ENCODE measurements at regions not wholly inside any gene's neighbourhood (a gene's known extent, or its start where the extent isn't known, plus 50 kb on each side); places are given as distances from the start of the nearest gene placed in this dataset.

DNA sequence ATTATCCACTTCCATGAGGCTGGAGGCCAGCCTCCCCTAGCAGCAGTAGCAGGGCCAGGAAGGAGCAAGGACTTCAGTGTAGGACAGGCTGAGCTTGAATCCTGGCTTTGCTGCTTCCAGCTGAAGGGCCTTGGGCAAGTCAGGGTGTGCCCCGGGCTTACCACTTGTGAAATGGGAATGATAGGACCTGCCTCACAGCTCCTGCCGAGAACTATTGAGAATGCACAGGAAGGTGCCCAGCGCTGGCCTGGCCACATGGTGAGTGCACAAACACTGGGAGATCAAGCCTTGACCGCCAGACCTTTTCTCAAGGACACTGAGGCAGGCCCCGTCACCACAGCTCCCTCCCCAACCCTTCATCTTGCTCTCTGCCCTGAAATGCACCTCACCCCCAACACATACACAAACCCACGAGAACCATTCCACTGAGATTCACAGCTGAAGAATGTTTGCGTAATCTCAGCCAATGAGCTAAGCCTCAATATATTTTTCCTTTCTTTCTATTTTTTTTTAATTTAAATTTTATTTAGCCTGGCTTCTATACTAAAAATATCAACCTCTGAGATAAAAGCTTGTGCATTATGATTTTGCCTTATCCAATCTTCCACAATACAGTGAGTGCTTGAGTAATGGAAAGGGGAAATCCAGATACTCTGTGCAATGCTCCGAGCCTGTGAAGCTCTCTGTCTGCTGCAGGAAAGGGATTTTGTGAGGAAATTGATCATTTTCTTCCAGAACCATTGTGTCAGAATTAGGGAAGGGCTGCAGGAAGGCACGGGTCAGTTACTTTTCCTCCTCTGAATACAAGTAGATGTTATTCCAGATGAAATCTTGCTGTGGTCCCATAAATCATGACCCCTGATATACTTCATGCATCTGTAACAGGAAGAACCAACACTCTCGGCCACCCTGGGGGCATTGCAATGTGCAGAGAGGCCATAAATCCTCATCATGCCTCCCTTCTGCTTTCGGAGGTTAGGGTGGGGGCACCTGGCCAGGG is 193.9 kb downstream of the TLE3 start:
- Histone ChIP-seq H3K4me1 (ENCODE audit: control insufficient read depth, insufficient read depth, low read length) (no peaks in the 10 kb centered on the region), H3K36me3 (ENCODE audit: control insufficient read depth, insufficient read depth, low read length) (no peaks in the 10 kb centered on the region), H3K27ac (ENCODE audit: low read length) (no peak overlapping the region), H3K27me3 (ENCODE audit: control insufficient read depth, insufficient read depth, low read length) (no peaks in the 10 kb centered on the region), H3K9me3 (ENCODE audit: control insufficient read depth, insufficient read depth, low read depth, low read length) (no peaks in the 10 kb centered on the region), H3K4me3 (ENCODE audit: low read depth in 2 of 2, low read length in 2 of 2) (no peak overlapping the region)
- TF ChIP-seq POLR2AphosphoS5 (IDR thresholded peaks at IDR 0.05; ENCODE audit: low read depth, low read length) (no peak), SIN3A (IDR thresholded peaks at IDR 0.05; ENCODE audit: borderline replicate concordance, insufficient read depth, low read depth, low read length) (no peak), TCF7L2 (IDR thresholded peaks at IDR 0.05; ENCODE audit: low read depth, low read length) (no peak)
- TF ChIP-seq, protein P1, sequence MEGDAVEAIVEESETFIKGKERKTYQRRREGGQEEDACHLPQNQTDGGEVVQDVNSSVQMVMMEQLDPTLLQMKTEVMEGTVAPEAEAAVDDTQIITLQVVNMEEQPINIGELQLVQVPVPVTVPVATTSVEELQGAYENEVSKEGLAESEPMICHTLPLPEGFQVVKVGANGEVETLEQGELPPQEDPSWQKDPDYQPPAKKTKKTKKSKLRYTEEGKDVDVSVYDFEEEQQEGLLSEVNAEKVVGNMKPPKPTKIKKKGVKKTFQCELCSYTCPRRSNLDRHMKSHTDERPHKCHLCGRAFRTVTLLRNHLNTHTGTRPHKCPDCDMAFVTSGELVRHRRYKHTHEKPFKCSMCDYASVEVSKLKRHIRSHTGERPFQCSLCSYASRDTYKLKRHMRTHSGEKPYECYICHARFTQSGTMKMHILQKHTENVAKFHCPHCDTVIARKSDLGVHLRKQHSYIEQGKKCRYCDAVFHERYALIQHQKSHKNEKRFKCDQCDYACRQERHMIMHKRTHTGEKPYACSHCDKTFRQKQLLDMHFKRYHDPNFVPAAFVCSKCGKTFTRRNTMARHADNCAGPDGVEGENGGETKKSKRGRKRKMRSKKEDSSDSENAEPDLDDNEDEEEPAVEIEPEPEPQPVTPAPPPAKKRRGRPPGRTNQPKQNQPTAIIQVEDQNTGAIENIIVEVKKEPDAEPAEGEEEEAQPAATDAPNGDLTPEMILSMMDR (IDR thresholded peaks at IDR 0.05) = no peak
- TF ChIP-seq, protein P2, sequence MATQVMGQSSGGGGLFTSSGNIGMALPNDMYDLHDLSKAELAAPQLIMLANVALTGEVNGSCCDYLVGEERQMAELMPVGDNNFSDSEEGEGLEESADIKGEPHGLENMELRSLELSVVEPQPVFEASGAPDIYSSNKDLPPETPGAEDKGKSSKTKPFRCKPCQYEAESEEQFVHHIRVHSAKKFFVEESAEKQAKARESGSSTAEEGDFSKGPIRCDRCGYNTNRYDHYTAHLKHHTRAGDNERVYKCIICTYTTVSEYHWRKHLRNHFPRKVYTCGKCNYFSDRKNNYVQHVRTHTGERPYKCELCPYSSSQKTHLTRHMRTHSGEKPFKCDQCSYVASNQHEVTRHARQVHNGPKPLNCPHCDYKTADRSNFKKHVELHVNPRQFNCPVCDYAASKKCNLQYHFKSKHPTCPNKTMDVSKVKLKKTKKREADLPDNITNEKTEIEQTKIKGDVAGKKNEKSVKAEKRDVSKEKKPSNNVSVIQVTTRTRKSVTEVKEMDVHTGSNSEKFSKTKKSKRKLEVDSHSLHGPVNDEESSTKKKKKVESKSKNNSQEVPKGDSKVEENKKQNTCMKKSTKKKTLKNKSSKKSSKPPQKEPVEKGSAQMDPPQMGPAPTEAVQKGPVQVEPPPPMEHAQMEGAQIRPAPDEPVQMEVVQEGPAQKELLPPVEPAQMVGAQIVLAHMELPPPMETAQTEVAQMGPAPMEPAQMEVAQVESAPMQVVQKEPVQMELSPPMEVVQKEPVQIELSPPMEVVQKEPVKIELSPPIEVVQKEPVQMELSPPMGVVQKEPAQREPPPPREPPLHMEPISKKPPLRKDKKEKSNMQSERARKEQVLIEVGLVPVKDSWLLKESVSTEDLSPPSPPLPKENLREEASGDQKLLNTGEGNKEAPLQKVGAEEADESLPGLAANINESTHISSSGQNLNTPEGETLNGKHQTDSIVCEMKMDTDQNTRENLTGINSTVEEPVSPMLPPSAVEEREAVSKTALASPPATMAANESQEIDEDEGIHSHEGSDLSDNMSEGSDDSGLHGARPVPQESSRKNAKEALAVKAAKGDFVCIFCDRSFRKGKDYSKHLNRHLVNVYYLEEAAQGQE (IDR thresholded peaks at IDR 0.05; ENCODE audit: insufficient read depth in 1 of 2, low read depth in 2 of 2, low read length in 1 of 2) = no peak
- ATAC-seq = 0 out of 2 replicates have a peak, but pooled peaks have one; percentile 27
- intact Hi-C loops (cut with micrococcal nuclease; ENCODE audit: unreplicated experiment) = no loop called here
- in situ Hi-C loops (cut with HindIII; ENCODE audit: low pct_unique_long_range_greater_than_20kb, low sequenced_read_pairs) = no loop called here
- ChIA-PET CTCF (no interaction called here), POLR2A (no interaction called here)
- DNase-seq (ENCODE audit: low read depth, low spot score) = no peak
- BruUV-seq (replicated peaks) = no TSS peak

DNA sequence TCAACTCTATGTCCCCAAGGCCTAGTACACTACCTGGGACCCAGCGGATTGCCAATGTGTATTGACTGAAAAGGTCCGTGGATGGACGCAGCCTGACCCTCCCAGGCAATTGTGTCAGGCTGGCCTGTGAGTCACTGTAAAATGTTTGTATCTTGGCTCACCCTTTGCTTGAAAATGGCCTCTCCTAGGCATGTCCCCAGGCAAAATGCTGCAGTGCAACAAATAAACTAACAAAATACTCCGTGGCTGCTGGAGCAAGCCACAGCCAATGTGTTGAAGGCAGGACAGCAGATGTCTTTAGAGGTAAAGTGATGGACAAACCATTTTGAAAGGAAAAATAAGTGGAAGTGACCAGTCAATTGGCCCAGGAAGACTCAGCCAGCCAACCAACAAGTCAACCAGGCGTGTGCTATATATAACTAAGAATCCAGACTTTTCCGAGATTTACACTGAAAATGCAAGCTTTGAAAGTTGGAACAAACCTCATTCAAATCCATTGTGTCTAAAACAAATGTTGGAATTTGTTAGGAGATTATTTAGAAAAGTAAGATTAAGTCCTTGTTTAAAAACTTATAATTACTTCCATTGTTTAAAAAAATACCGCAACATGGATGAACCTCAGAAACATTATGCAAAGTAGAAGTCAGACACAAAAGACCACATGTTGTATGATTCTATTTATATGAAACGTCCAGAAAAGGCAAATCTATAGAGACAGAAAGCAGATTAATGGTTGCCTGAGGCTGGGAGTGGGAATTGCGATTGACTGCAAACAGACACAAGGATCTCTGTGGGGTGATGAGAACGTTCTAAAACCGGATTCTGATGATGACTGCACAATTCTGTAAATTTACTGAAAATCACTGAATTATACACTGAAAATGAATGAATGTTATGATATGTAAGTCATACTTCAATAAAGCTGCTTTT is 191.2 kb downstream of the TLE3 start:
- no TSS peak for BruUV-seq (replicated peaks)
- in situ Hi-C loops (cut with HindIII; ENCODE audit: low pct_unique_long_range_greater_than_20kb, low sequenced_read_pairs) = no loop called here
- intact Hi-C loops (cut with micrococcal nuclease; ENCODE audit: unreplicated experiment) = no loop called here
- Histone ChIP-seq H3K9me3 (ENCODE audit: control insufficient read depth, insufficient read depth, low read depth, low read length) (no peaks in the 10 kb centered on the region), H3K36me3 (ENCODE audit: control insufficient read depth, insufficient read depth, low read length) (no peaks in the 10 kb centered on the region), H3K4me1 (ENCODE audit: control insufficient read depth, insufficient read depth, low read length) (no peaks in the 10 kb centered on the region), H3K27me3 (ENCODE audit: control insufficient read depth, insufficient read depth, low read length) (no peaks in the 10 kb centered on the region), H3K4me3 (ENCODE audit: low read depth in 2 of 2, low read length in 2 of 2) (no peak overlapping the region), H3K27ac (ENCODE audit: low read length) (no peak overlapping the region)
- CTCF ChIA-PET = no interaction called here
- TF ChIP-seq, protein P2 (IDR thresholded peaks at IDR 0.05; ENCODE audit: insufficient read depth in 1 of 2, low read depth in 2 of 2, low read length in 1 of 2) = no peak
- TF ChIP-seq SIN3A (IDR thresholded peaks at IDR 0.05; ENCODE audit: borderline replicate concordance, insufficient read depth, low read depth, low read length) (no peak), TCF7L2 (IDR thresholded peaks at IDR 0.05; ENCODE audit: low read depth, low read length) (no peak), POLR2AphosphoS5 (IDR thresholded peaks at IDR 0.05; ENCODE audit: low read depth, low read length) (no peak)
- TF ChIP-seq, protein P1 (IDR thresholded peaks at IDR 0.05) = no peak
- ATAC-seq (no peak; the same call in 1 of the 2 replicates), DNase-seq (ENCODE audit: low read depth, low spot score) (no peak)
- POLR2A ChIA-PET = interaction anchor here (0.6 to 1.1 kb wide), 2 partner anchors 17 to 58 kb away, joined by 3 read pairs; no protein-coding TSS in a partner anchor
